ENCODE measurements at regions not wholly inside any gene's neighbourhood (a gene's known extent, or its start where the extent isn't known, plus 50 kb on each side); places are given as distances from the start of the nearest gene placed in this dataset.
A peak's percentile ranks its signal among the peaks of the same experiment; 100 is the strongest.

DNA sequence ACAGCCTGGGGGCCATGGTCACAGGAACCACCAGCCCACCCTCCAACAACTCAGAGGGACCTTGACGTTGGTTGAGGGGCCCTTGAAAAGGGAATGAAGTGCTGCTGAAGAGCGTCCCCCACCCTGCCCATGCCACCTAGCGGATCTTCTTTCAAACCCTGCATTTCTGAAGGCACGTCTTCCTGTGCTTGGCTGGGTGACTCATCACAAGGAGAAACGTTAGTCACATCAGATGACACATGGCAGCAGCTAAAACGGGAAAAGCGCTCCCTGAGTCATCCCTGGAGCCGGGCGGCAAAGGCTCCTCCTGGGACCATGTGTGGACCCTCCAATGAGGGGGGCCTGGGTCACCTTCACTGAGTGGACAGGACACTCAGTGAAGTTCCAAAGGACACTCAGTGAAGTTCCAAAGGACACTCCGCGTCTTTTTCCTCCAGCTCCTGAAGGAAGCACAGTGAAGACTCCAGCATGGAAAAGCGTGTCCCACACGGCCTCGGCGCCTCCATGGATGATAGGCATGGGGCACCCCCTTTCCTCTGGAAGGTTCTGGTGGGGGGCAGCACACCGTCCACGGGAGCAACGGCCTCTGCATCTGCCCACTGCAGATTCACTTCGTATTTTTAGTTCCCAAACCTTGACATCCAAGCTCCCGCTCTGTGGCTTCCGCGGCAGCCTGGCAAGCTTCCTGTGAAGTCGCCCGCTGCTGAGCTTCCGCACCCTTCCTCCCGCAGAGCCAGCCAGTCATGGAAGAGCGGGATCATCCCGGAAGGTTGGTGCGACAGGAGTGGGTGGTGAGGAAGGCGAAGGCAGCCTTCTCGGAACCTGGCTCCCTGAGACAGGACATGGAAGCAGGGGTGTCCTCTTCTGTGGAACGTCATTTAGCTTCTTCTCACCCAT lies 383.4 kb downstream of the VRK1 start:
- Histone ChIP-seq H3K9me3 (no peaks in the 10 kb centered on the region), H3K4me3 (replicated peaks in 1 of 3) (no peak overlapping the region), H3K4me1 (no peaks in the 10 kb centered on the region), H3K27me3 (no peaks in the 10 kb centered on the region), H3K27ac (no peak overlapping the region), H3K36me3 (no peaks in the 10 kb centered on the region)
- DNase-seq = no peak
- 86 to 88% methylated on average over 31 to 32 of the region's 32 CpGs for WGBS, 2 donors
- intact Hi-C loops (cut with DNase I) = no loop called here
- TF ChIP-seq, protein P1, sequence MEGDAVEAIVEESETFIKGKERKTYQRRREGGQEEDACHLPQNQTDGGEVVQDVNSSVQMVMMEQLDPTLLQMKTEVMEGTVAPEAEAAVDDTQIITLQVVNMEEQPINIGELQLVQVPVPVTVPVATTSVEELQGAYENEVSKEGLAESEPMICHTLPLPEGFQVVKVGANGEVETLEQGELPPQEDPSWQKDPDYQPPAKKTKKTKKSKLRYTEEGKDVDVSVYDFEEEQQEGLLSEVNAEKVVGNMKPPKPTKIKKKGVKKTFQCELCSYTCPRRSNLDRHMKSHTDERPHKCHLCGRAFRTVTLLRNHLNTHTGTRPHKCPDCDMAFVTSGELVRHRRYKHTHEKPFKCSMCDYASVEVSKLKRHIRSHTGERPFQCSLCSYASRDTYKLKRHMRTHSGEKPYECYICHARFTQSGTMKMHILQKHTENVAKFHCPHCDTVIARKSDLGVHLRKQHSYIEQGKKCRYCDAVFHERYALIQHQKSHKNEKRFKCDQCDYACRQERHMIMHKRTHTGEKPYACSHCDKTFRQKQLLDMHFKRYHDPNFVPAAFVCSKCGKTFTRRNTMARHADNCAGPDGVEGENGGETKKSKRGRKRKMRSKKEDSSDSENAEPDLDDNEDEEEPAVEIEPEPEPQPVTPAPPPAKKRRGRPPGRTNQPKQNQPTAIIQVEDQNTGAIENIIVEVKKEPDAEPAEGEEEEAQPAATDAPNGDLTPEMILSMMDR (IDR thresholded peaks at IDR 0.05) = no peak
- TF ChIP-seq POLR2A (IDR thresholded peaks at IDR 0.05) = no peak

DNA sequence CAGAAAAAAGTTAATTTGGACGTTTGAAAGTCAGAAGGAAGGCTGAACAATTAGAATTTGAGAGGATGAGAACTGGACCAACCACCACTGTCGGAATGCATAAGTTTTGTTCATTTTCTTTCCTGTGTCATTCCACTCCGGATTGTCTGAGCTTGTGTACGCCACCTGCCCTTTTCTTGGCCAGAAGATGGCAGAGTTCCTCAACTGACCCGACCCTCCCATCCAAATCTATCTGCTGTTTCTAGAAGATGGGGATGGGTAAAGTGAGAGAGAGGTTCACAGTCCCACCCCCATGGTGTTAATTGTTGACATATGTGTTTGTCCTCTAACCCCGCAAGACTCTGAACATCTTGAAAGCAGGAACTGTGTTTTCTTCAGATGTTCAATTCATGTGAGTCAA lies 388.0 kb downstream of the VRK1 start:
- no peak for DNase-seq
- intact Hi-C loops (cut with DNase I) = no loop called here

DNA sequence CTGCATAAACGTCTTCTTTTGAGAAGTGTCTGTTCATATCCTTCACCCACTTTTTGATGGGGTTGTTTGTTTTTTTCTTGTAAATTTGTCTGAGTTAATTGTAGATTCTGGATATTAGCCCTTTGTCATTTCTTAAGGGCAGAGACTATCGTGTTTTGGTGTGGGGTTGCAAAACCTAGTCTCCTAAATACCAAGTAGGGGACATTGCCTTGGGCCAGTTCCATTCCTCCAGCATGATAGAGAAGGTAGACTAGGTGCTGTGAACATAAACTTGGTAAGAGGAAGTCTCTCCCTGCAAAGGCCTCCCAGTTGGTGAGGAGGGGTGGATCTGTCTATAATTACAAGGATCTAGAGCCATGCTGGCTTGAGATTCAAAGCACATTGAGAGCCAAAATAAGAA lies 390.7 kb downstream of the VRK1 start:
- WGBS, 2 donors = 73 to 81% methylated on average over 2 of the region's 2 CpGs
- H3K36me3 ChIP-seq = no peaks in the 10 kb centered on the region
- no peaks in the 10 kb centered on the region for H3K4me1 ChIP-seq
- TF ChIP-seq, protein P1 (IDR thresholded peaks at IDR 0.05) = no peak
- no peak for TF ChIP-seq POLR2A (IDR thresholded peaks at IDR 0.05)
- intact Hi-C loops (cut with DNase I) = no loop called here
- no peak overlapping the region for H3K4me3 ChIP-seq (replicated peaks in 1 of 3)
- no peaks in the 10 kb centered on the region for H3K9me3 ChIP-seq
- no peaks in the 10 kb centered on the region for H3K27me3 ChIP-seq
- no peak overlapping the region for H3K27ac ChIP-seq
- no peak for DNase-seq

More for the DNA sequence above, 388.0 kb downstream of the VRK1 start:
- Histone ChIP-seq H3K27ac (no peak overlapping the region), H3K4me1 (no peaks in the 10 kb centered on the region), H3K27me3 (no peaks in the 10 kb centered on the region), H3K4me3 (replicated peaks in 1 of 3) (no peak overlapping the region), H3K36me3 (no peaks in the 10 kb centered on the region), H3K9me3 (no peaks in the 10 kb centered on the region)
- TF ChIP-seq, protein P1 (IDR thresholded peaks at IDR 0.05) = peak in 2 of 6 experiments; percentile 18 to 33
- TF ChIP-seq POLR2A (IDR thresholded peaks at IDR 0.05) = no peak
- WGBS, 2 donors = 24 to 31% methylated on average over 6 of the region's 6 CpGs

DNA sequence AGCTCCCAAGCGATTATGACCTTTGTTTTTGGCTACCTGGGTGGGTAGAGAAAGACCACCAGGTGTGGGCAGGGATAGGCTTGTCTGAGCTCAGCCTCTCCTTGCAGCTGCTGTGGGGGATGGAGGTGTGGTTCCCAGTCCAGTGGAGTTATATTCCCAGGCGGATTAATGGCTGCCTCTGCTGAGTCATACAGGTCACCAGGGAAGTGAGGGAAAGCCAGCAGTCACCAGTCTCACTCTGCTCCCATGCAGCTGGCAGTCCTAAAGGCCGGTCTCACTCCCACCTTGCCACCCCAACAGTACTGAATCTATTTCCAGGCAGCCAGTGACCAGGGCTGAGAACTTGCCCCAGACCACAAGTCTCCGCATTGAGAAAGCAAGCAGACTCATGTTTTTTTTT lies 399.2 kb downstream of the VRK1 start:
- H3K27me3 ChIP-seq = no peaks in the 10 kb centered on the region
- DNase-seq = no peak
- no peaks in the 10 kb centered on the region for H3K4me1 ChIP-seq
- no peaks in the 10 kb centered on the region for H3K9me3 ChIP-seq
- no peaks in the 10 kb centered on the region for H3K36me3 ChIP-seq
- 84 to 98% methylated on average over 3 to 4 of the region's 4 CpGs for WGBS, 2 donors
- intact Hi-C loops (cut with DNase I) = no loop called here
- no peak overlapping the region for H3K4me3 ChIP-seq (replicated peaks in 1 of 3)
- TF ChIP-seq, protein P1 (IDR thresholded peaks at IDR 0.05) = no peak
- TF ChIP-seq POLR2A (IDR thresholded peaks at IDR 0.05) = no peak
- H3K27ac ChIP-seq = no peak overlapping the region

DNA sequence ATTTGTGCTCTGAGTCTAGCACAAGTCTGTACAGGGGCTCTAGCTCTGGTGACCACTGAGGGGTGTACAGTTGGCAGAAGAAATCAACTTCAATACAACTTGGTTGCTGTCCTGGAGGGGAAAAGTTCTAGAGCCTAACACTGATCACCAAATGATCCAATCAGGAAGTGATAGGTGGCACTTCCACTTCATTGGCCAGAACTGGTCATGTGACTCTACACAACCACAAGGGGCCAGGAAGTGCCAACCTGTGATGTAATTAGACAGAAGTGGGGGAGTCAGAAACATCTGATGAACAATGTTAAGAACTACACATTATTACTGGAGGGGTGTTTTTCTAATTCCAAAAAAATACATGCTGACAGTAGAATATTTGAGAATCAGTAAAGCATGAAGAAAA lies 401.6 kb downstream of the VRK1 start:
- H3K4me3 ChIP-seq (replicated peaks in 1 of 3) = no peak overlapping the region
- DNase-seq = no peak
- H3K27ac ChIP-seq = no peak overlapping the region
- H3K9me3 ChIP-seq = no peaks in the 10 kb centered on the region
- TF ChIP-seq, protein P1 (IDR thresholded peaks at IDR 0.05) = no peak
- no peak for TF ChIP-seq POLR2A (IDR thresholded peaks at IDR 0.05)
- intact Hi-C loops (cut with DNase I) = no loop called here
- H3K27me3 ChIP-seq = no peaks in the 10 kb centered on the region
- no peaks in the 10 kb centered on the region for H3K4me1 ChIP-seq
- H3K36me3 ChIP-seq = no peaks in the 10 kb centered on the region
